DND-41 (cell line): ENCODE measurements at regions not wholly inside any gene's neighbourhood (a gene's known extent, or its start where the extent isn't known, plus 50 kb on each side); places are given as distances from the start of the nearest gene placed in this dataset.
"Not testable (repeated sequence)": the region's sequence is repeated elsewhere in the genome, so short reads cannot be mapped to it uniquely, and the experiment has no call there.

Source experiments
- ATAC-seq: fragments of 200-7000 bp; cut with Tn5 transposase; 3 replicates; pipeline ENCODE4 v1.9.1; 2021; ENCODE audit warnings: low read depth; ENCODE audit not compliant: insufficient read depth
- DNase-seq: peaks from one replicate; pipeline ENCODE4 v3.0.0-alpha.2; 2020
- H2AFZ ChIP-seq: 2 replicates; pipeline ENCODE4 v1.6.0; 2012; ENCODE audit warnings: low read depth, low read length
- H3K27ac ChIP-seq: 2 replicates; pipeline ENCODE4 v1.5.1; 2012; ENCODE audit warnings: low read length, inconsistent platforms
- H3K27me3 ChIP-seq: fragments of 200-600 bp; sonication (generic); 2 replicates; pipeline ENCODE4 v1.6.0; 2012; ENCODE audit warnings: low read length, mild to moderate bottlenecking, inconsistent platforms; ENCODE audit not compliant: insufficient read depth, poor library complexity
- H3K36me3 ChIP-seq: 2 replicates; pipeline ENCODE4 v1.5.1; 2012; ENCODE audit warnings: low read length, inconsistent platforms; ENCODE audit not compliant: insufficient read depth
- H3K4me1 ChIP-seq: 2 replicates; pipeline ENCODE4 v1.5.1; 2012; ENCODE audit warnings: mild to moderate bottlenecking, low read length; ENCODE audit not compliant: insufficient read depth
- H3K4me2 ChIP-seq: 2 replicates; pipeline ENCODE4 v1.6.0; 2012; ENCODE audit warnings: mild to moderate bottlenecking, moderate library complexity, low read length, inconsistent platforms; ENCODE audit not compliant: insufficient read depth
- H3K4me3 ChIP-seq, 2 experiments: fragments of 200-600 bp in 1 of 2; shearing (Covaris generic) in 1 of 2; 2 replicates each; pipeline ENCODE4 v1.5.1; 2012 to 2016; ENCODE audit warnings: inconsistent platforms in 2 of 2, low read length in 2 of 2, mild to moderate bottlenecking in 2 of 2, low read depth in 1 of 2, moderate library complexity in 1 of 2
- H3K79me2 ChIP-seq: 2 replicates; pipeline ENCODE4 v1.6.0; 2012; ENCODE audit warnings: low read length, inconsistent platforms; ENCODE audit not compliant: insufficient read depth
- H3K9ac ChIP-seq: 2 replicates; pipeline ENCODE4 v1.6.0; 2012; ENCODE audit warnings: low read depth, mild to moderate bottlenecking, inconsistent platforms, low read length, moderate library complexity
- H3K9me3 ChIP-seq: 2 replicates; pipeline ENCODE4 v1.5.1; 2012; ENCODE audit warnings: low read length, moderate library complexity, mild to moderate bottlenecking, inconsistent platforms; ENCODE audit not compliant: insufficient read depth, severe bottlenecking
- H4K20me1 ChIP-seq: 2 replicates; pipeline ENCODE4 v1.6.0; 2012; ENCODE audit warnings: low read length; ENCODE audit not compliant: insufficient read depth
- CTCF ChIP-seq: IDR thresholded peaks from 2 replicates; pipeline ENCODE4 v1.5.1; 2012; ENCODE audit warnings: borderline replicate concordance, low read length, moderate library complexity, mild to moderate bottlenecking; ENCODE audit not compliant: poor library complexity, severe bottlenecking; ENCODE audit errors: extremely low read depth
- EZH2 ChIP-seq: IDR thresholded peaks from 3 replicates; pipeline ENCODE4 v1.6.1; 2012; ENCODE audit warnings: borderline replicate concordance, low read depth, mild to moderate bottlenecking, moderate library complexity, low read length, inconsistent platforms; ENCODE audit not compliant: severe bottlenecking

DNA sequence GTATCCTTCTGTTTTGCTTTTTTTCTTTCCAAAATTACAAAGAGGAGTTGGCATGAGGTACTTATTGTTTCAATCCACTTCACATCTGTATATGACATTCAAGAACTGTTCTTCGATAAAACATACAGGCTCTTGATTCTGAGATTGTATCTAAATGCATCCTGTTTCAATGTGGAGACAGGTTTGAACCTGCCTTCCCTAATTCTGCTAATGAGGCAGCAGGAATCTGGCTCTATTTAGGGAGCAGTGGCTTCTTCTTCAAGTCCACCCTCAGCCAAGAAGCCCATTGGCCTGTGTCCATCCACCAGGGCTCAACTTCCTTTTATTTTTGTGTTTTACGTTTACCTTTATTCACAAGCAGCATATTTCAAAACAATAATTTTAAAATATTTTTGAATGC lies 84.8 kb upstream of the PIK3C3 start:
- Histone ChIP-seq H2AFZ (no peak overlapping the region), H3K4me3 (no peak overlapping the region), H3K36me3 (no peaks in the 10 kb centered on the region), H3K79me2 (no peaks in the 10 kb centered on the region), H4K20me1 (no peaks in the 10 kb centered on the region), H3K9ac (no peak overlapping the region), H3K4me1 (no peaks in the 10 kb centered on the region), H3K27me3 (no peaks in the 10 kb centered on the region), H3K27ac (no peak overlapping the region), H3K4me2 (no peak overlapping the region), H3K9me3 (no peaks in the 10 kb centered on the region)
- ATAC-seq, result no peak
- no peak for DNase-seq
- TF ChIP-seq CTCF (no peak), EZH2 (no peak)

GRCh38 chr18:41865796-41866195 lies 89.2 kb upstream of the PIK3C3 start:
- not testable (repeated sequence) for H3K27me3 ChIP-seq, H3K4me1 ChIP-seq, H3K36me3 ChIP-seq, ATAC-seq, H3K9me3 ChIP-seq, DNase-seq, H3K27ac ChIP-seq, H4K20me1 ChIP-seq, H3K4me2 ChIP-seq, H3K4me3 ChIP-seq, H3K9ac ChIP-seq, H2AFZ ChIP-seq, H3K79me2 ChIP-seq

DNA sequence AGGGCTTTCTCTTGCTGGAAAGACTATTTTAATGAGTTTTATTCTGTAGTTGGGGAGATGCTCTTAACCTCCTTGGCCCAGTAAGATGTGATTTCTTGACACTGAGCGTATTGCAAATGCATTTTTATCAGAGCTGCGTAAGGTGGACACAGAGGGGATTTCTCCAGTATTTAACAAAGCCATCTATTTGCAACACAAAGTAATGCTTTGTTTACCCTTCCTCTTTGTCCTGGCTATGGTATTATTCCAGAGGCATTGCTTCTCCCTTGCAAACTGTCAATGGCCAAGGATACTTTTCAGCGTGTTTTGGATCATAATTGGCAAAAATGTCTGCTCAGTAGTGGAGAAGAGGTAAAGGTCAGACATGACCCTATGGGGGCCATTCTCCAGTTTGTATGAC lies 90.8 kb upstream of the PIK3C3 start:
- no peak overlapping the region for H2AFZ ChIP-seq
- no peaks in the 10 kb centered on the region for H3K79me2 ChIP-seq
- no peak overlapping the region for H3K4me2 ChIP-seq
- H3K9me3 ChIP-seq, result no peaks in the 10 kb centered on the region
- H3K4me1 ChIP-seq, result no peaks in the 10 kb centered on the region
- no peaks in the 10 kb centered on the region for H3K27me3 ChIP-seq
- H4K20me1 ChIP-seq, result no peaks in the 10 kb centered on the region
- no peak overlapping the region for H3K4me3 ChIP-seq
- ATAC-seq, result no peak
- H3K9ac ChIP-seq, result no peak overlapping the region
- TF ChIP-seq CTCF (no peak), EZH2 (no peak)
- DNase-seq, result no peak
- H3K27ac ChIP-seq, result no peak overlapping the region
- no peaks in the 10 kb centered on the region for H3K36me3 ChIP-seq

- no peak for ATAC-seq
- Histone ChIP-seq H3K27ac (no peak overlapping the region), H3K36me3 (no peaks in the 10 kb centered on the region), H3K79me2 (no peaks in the 10 kb centered on the region), H4K20me1 (no peaks in the 10 kb centered on the region), H2AFZ (no peak overlapping the region), H3K4me1 (no peaks in the 10 kb centered on the region), H3K4me3 (no peak overlapping the region), H3K9ac (no peak overlapping the region), H3K27me3 (no peaks in the 10 kb centered on the region), H3K4me2 (no peak overlapping the region), H3K9me3 (no peaks in the 10 kb centered on the region)
- DNase-seq, result no peak
- TF ChIP-seq CTCF (no peak), EZH2 (no peak)
These were observed 92.1 kb upstream of the PIK3C3 start for GRCh38 chr18:41862921-41863320.
